ENCODE measurements at regions not wholly inside any gene's neighbourhood (a gene's known extent, or its start where the extent isn't known, plus 50 kb on each side); places are given as distances from the start of the nearest gene placed in this dataset.

- H3K4me3 ChIP-seq (ENCODE audit: low read depth, low read length) = no peak overlapping the region
- peak; percentile 46 for DNase-seq (ENCODE audit: low read depth, low spot score)
- in situ Hi-C loops (cut with HindIII; ENCODE audit: low sequenced_read_pairs) = no loop called here
- TF ChIP-seq, protein P1, sequence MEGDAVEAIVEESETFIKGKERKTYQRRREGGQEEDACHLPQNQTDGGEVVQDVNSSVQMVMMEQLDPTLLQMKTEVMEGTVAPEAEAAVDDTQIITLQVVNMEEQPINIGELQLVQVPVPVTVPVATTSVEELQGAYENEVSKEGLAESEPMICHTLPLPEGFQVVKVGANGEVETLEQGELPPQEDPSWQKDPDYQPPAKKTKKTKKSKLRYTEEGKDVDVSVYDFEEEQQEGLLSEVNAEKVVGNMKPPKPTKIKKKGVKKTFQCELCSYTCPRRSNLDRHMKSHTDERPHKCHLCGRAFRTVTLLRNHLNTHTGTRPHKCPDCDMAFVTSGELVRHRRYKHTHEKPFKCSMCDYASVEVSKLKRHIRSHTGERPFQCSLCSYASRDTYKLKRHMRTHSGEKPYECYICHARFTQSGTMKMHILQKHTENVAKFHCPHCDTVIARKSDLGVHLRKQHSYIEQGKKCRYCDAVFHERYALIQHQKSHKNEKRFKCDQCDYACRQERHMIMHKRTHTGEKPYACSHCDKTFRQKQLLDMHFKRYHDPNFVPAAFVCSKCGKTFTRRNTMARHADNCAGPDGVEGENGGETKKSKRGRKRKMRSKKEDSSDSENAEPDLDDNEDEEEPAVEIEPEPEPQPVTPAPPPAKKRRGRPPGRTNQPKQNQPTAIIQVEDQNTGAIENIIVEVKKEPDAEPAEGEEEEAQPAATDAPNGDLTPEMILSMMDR (IDR thresholded peaks at IDR 0.05; ENCODE audit: low read depth, low read length) = no peak
Measured at GRCh38 chr7:52500841-52501240, 534.6 kb upstream of the POM121L12 start.

DNA sequence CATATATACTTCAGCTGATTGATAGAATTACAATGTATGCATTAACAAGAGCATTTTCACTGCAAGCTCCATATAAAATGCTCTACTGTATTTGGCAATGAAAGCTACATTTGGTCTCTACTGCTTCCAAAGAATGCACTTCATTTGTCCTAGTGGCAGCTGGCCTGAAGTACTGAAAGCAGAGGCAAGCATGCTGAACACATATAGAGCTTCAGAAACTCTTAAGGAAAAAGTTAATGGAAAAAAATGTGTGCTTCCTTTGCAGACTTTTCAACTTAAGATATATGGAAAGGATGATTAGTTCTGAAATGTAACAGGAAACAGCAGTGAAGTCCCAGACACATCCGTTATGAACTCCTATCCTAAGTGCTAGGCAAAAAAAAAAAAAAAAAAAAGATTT, 537.1 kb upstream of the POM121L12 start:
- TF ChIP-seq, protein P1 (IDR thresholded peaks at IDR 0.05; ENCODE audit: low read depth, low read length) = no peak
- in situ Hi-C loops (cut with HindIII; ENCODE audit: low sequenced_read_pairs) = no loop called here

DNA sequence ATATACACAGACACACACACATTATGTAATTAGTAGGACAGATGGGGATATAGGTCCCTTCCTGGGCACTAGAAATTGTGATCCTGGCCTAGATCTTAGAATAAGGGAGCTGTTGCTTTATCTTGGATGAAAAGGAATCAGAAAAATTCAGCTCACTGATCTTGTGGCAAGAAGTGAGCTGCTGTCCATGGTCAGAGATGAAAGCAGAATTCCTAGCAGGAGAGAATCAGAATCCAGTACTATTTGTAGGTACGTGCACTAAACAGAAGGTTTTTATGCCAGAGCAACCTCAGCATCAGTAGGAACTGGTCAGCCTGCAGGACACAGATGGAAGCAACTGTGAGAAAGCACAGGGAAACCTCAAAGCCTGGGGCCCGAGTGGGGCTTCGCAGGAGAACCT, 549.2 kb upstream of the POM121L12 start:
- TF ChIP-seq, protein P1 (IDR thresholded peaks at IDR 0.05; ENCODE audit: low read depth, low read length) = no peak
- no peak for DNase-seq (ENCODE audit: low read depth, low spot score)
- no peak overlapping the region for H3K4me3 ChIP-seq (ENCODE audit: low read depth, low read length)
- in situ Hi-C loops (cut with HindIII; ENCODE audit: low sequenced_read_pairs) = no loop called here

More for the DNA sequence above, 537.1 kb upstream of the POM121L12 start:
- H3K4me3 ChIP-seq (ENCODE audit: low read depth, low read length) = no peak overlapping the region
- DNase-seq (ENCODE audit: low read depth, low spot score) = no peak

DNA sequence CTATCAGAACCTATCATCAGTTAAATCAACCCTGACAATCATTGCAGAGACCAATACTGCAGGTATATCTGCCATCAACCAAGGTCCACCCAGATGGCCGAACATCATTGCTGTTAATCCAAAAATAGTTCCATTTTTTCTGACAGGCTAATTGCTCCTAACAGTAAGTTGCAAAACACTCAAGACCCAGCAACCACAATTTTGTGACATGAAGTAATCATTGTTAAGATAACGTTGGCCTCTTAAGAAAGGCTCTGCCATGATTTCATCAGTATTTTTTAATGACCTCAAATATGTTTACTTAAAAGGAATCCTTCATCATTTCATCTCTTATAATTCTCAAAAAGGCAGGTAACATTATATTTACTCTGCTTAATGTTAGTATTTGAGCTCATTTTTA, 553.4 kb upstream of the POM121L12 start:
- in situ Hi-C loops (cut with HindIII; ENCODE audit: low sequenced_read_pairs) = no loop called here
- TF ChIP-seq, protein P1 (IDR thresholded peaks at IDR 0.05; ENCODE audit: low read depth, low read length) = no peak
- H3K4me3 ChIP-seq (ENCODE audit: low read depth, low read length) = no peak overlapping the region
- DNase-seq (ENCODE audit: low read depth, low spot score) = no peak

GRCh38 chr7:52481571-52481970, 553.9 kb upstream of the POM121L12 start:
- H3K4me3 ChIP-seq (ENCODE audit: low read depth, low read length) = no peak overlapping the region
- no peak for DNase-seq (ENCODE audit: low read depth, low spot score)
- TF ChIP-seq, protein P1 (IDR thresholded peaks at IDR 0.05; ENCODE audit: low read depth, low read length) = no peak
- in situ Hi-C loops (cut with HindIII; ENCODE audit: low sequenced_read_pairs) = no loop called here

DNA sequence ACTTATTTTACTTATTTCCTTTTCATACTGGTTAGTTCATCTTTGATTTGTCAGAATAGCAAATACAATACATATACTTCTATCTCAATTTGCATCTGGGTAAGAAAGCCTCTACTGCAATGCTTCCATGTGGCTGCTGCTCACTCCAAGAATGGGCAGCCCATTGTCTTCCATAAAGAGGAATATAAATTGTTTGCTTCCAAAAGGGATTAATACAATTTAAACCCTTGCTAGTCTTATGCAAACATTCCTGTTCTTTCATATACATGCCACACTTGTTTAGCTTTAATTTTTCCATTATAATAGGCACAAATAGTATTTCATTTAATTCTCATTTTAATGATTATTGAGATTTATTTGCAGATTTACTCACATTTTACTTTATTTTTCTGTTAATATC, 555.4 kb upstream of the POM121L12 start:
- in situ Hi-C loops (cut with HindIII; ENCODE audit: low sequenced_read_pairs) = no loop called here
- TF ChIP-seq, protein P1 (IDR thresholded peaks at IDR 0.05; ENCODE audit: low read depth, low read length) = no peak
- H3K4me3 ChIP-seq (ENCODE audit: low read depth, low read length) = no peak overlapping the region
- no peak for DNase-seq (ENCODE audit: low read depth, low spot score)
